Embryonic facial prominence (tissue), 1 donor: ENCODE measurements at regions not wholly inside any gene's neighbourhood (a gene's known extent, or its start where the extent isn't known, plus 50 kb on each side); places are given as distances from the start of the nearest gene placed in this dataset.

ENCODE experiments used
- DNase-seq: peaks from one replicate; pipeline ENCODE4 v3.0.0-alpha.2; 2016; ENCODE audit errors: extremely low spot score

GRCh38 chr3:102747611-102748010, 312.8 kb downstream of the ZPLD1 start:
- no peak for DNase-seq

GRCh38 chr3:102748646-102749045, 313.8 kb downstream of the ZPLD1 start:
- DNase-seq = no peak

- DNase-seq = no peak
These were observed 315.5 kb downstream of the ZPLD1 start for GRCh38 chr3:102750322-102750721.

GRCh38 chr3:102753901-102754300, 319.1 kb downstream of the ZPLD1 start:
- no peak for DNase-seq

- no peak for DNase-seq
These were observed 321.9 kb downstream of the ZPLD1 start for GRCh38 chr3:102756706-102757105.

- no peak for DNase-seq
These were observed 323.1 kb downstream of the ZPLD1 start for GRCh38 chr3:102757950-102758349.

GRCh38 chr3:102761766-102762165, 327.0 kb downstream of the ZPLD1 start:
- no peak for DNase-seq

- no peak for DNase-seq
These were observed 356.0 kb downstream of the ZPLD1 start for GRCh38 chr3:102790747-102791325.

GRCh38 chr3:102791641-102792589, 357.1 kb downstream of the ZPLD1 start:
- DNase-seq = no peak

GRCh38 chr3:102796804-102797203, 362.0 kb downstream of the ZPLD1 start:
- DNase-seq = no peak

- DNase-seq = no peak
These were observed 368.1 kb downstream of the ZPLD1 start for GRCh38 chr3:102802819-102803420.

GRCh38 chr3:102810937-102811336, 376.1 kb downstream of the ZPLD1 start:
- DNase-seq = no peak

GRCh38 chr3:102826636-102827035, 391.8 kb downstream of the ZPLD1 start:
- no peak for DNase-seq

GRCh38 chr3:102827386-102827785, 392.6 kb downstream of the ZPLD1 start:
- DNase-seq = no peak

GRCh38 chr3:102830415-102830814, 395.6 kb downstream of the ZPLD1 start:
- DNase-seq = no peak

- no peak for DNase-seq
These were observed 407.1 kb downstream of the ZPLD1 start for GRCh38 chr3:102841866-102842265.

GRCh38 chr3:102866845-102867244, 432.0 kb downstream of the ZPLD1 start:
- DNase-seq = no peak

GRCh38 chr3:102883515-102883914, 448.7 kb downstream of the ZPLD1 start:
- no peak for DNase-seq

- DNase-seq = no peak
These were observed 450.5 kb downstream of the ZPLD1 start for GRCh38 chr3:102885289-102885688.

- DNase-seq = no peak
These were observed 452.6 kb downstream of the ZPLD1 start for GRCh38 chr3:102887431-102887830.

GRCh38 chr3:102896851-102897621, 462.2 kb downstream of the ZPLD1 start:
- no peak for DNase-seq

GRCh38 chr3:102904629-102905028, 469.8 kb downstream of the ZPLD1 start:
- no peak for DNase-seq
